ENCODE measurements at regions not wholly inside any gene's neighbourhood (a gene's known extent, or its start where the extent isn't known, plus 50 kb on each side); places are given as distances from the start of the nearest gene placed in this dataset.

DNA sequence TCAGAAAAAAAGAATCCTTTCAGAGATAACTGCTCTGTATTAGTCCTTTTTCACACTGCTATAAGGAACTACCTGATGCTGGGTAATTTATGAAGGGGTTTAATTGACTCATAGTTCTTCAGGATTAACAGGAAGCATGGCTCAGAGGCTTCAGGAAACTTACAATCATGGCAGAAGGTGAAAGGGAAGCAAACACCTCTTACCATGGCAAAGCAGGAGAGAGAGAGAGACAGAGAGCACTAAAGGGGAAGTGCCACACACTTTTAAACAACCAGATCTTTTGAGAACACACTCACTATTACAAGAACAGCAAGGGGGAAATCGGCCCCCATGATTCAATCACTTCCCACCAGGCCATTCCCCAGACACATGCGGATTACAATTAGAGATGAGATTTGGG lies 114.2 kb downstream of the TES start:
- ChIA-PET POLR2A (no interaction called here), CTCF (interaction anchor here (0.6 kb wide), 1 partner anchor 97 kb away, joined by 3 read pairs; no protein-coding TSS in a partner anchor)
- no peak overlapping the region for H3K4me3 ChIP-seq (ENCODE audit: low read depth, low read length)
- no peaks in the 10 kb centered on the region for H3K9me3 ChIP-seq (ENCODE audit: control insufficient read depth, insufficient read depth, low read depth, low read length)
- H3K27ac ChIP-seq (ENCODE audit: extremely low read depth, low read depth, low read length), result no peak overlapping the region
- H3K36me3 ChIP-seq (ENCODE audit: control insufficient read depth in 2 of 2, insufficient read depth in 1 of 2, low read length in 2 of 2), result no peaks in the 10 kb centered on the region
- H3K4me1 ChIP-seq (ENCODE audit: control insufficient read depth, insufficient read depth, low read length), result no peaks in the 10 kb centered on the region
- TF ChIP-seq ZNF221 (tag by site-specific recombination; IDR thresholded peaks at IDR 0.05; ENCODE audit: borderline replicate concordance) (no peak), KLF9 (tag by site-specific recombination; IDR thresholded peaks at IDR 0.05; ENCODE audit: low read depth) (no peak), ZBTB7A (tag by site-specific recombination; IDR thresholded peaks at IDR 0.05; ENCODE audit: low read depth) (no peak), ZNF521 (tag by site-specific recombination; IDR thresholded peaks at IDR 0.05) (no peak), ZSCAN16 (tag by site-specific recombination; IDR thresholded peaks at IDR 0.05) (no peak), ZNF24 (tag by site-specific recombination; IDR thresholded peaks at IDR 0.05) (no peak), ZNF302 (tag by site-specific recombination; IDR thresholded peaks at IDR 0.05; ENCODE audit: low read depth) (no peak), GLI4 (tag by site-specific recombination; IDR thresholded peaks at IDR 0.05) (no peak), PRDM1 (tag by site-specific recombination; IDR thresholded peaks at IDR 0.05) (no peak)
- TF ChIP-seq, protein P1, sequence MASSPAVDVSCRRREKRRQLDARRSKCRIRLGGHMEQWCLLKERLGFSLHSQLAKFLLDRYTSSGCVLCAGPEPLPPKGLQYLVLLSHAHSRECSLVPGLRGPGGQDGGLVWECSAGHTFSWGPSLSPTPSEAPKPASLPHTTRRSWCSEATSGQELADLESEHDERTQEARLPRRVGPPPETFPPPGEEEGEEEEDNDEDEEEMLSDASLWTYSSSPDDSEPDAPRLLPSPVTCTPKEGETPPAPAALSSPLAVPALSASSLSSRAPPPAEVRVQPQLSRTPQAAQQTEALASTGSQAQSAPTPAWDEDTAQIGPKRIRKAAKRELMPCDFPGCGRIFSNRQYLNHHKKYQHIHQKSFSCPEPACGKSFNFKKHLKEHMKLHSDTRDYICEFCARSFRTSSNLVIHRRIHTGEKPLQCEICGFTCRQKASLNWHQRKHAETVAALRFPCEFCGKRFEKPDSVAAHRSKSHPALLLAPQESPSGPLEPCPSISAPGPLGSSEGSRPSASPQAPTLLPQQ (tag by site-specific recombination; IDR thresholded peaks at IDR 0.05), result no peak
- TF ChIP-seq, protein P2, sequence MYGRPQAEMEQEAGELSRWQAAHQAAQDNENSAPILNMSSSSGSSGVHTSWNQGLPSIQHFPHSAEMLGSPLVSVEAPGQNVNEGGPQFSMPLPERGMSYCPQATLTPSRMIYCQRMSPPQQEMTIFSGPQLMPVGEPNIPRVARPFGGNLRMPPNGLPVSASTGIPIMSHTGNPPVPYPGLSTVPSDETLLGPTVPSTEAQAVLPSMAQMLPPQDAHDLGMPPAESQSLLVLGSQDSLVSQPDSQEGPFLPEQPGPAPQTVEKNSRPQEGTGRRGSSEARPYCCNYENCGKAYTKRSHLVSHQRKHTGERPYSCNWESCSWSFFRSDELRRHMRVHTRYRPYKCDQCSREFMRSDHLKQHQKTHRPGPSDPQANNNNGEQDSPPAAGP (tag by site-specific recombination; IDR thresholded peaks at IDR 0.05), result no peak

DNA sequence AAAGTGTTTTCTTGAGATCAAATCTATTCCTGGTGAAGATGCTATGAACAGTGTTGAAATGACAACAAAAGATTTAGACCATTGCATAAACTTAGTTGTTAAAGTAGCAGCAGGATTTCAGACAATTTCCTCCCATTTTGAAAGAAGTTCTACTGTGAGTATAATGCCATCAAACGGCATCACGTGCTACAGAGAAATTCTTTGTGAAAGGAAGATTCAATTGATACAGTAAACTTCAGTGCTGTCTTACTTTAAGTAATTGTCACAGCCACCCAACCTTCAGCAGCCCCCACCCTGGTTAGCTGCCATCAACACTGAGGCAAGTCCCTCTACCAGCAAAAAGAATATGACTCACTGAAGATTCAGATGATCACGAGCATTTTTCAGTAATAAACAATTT lies 115.2 kb downstream of the TES start:
- Histone ChIP-seq H3K4me3 (ENCODE audit: low read depth, low read length) (no peak overlapping the region), H3K9me3 (ENCODE audit: control insufficient read depth, insufficient read depth, low read depth, low read length) (no peaks in the 10 kb centered on the region), H3K4me1 (ENCODE audit: control insufficient read depth, insufficient read depth, low read length) (no peaks in the 10 kb centered on the region), H3K36me3 (ENCODE audit: control insufficient read depth in 2 of 2, insufficient read depth in 1 of 2, low read length in 2 of 2) (no peaks in the 10 kb centered on the region), H3K27ac (ENCODE audit: extremely low read depth, low read depth, low read length) (no peak overlapping the region)
- no peak for TF ChIP-seq YY2 (tag by site-specific recombination; IDR thresholded peaks at IDR 0.05)
- TF ChIP-seq ZNF248 (tag by site-specific recombination; IDR thresholded peaks at IDR 0.05), result no peak
- TF ChIP-seq ZNF146 (tag by site-specific recombination; IDR thresholded peaks at IDR 0.05), result no peak
- TF ChIP-seq KLF9 (tag by site-specific recombination; IDR thresholded peaks at IDR 0.05; ENCODE audit: low read depth), result no peak
- TF ChIP-seq, protein P3, sequence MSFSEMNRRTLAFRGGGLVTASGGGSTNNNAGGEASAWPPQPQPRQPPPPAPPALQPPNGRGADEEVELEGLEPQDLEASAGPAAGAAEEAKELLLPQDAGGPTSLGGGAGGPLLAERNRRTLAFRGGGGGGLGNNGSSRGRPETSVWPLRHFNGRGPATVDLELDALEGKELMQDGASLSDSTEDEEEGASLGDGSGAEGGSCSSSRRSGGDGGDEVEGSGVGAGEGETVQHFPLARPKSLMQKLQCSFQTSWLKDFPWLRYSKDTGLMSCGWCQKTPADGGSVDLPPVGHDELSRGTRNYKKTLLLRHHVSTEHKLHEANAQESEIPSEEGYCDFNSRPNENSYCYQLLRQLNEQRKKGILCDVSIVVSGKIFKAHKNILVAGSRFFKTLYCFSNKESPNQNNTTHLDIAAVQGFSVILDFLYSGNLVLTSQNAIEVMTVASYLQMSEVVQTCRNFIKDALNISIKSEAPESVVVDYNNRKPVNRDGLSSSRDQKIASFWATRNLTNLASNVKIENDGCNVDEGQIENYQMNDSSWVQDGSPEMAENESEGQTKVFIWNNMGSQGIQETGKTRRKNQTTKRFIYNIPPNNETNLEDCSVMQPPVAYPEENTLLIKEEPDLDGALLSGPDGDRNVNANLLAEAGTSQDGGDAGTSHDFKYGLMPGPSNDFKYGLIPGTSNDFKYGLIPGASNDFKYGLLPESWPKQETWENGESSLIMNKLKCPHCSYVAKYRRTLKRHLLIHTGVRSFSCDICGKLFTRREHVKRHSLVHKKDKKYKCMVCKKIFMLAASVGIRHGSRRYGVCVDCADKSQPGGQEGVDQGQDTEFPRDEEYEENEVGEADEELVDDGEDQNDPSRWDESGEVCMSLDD (tag by site-specific recombination; IDR thresholded peaks at IDR 0.05), result no peak
- no peak for TF ChIP-seq ZNF701 (tag by site-specific recombination; IDR thresholded peaks at IDR 0.05)
- TF ChIP-seq, protein P4, sequence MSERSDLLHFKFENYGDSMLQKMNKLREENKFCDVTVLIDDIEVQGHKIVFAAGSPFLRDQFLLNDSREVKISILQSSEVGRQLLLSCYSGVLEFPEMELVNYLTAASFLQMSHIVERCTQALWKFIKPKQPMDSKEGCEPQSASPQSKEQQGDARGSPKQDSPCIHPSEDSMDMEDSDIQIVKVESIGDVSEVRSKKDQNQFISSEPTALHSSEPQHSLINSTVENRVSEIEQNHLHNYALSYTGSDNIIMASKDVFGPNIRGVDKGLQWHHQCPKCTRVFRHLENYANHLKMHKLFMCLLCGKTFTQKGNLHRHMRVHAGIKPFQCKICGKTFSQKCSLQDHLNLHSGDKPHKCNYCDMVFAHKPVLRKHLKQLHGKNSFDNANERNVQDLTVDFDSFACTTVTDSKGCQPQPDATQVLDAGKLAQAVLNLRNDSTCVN (tag by site-specific recombination; optimal IDR thresholded peaks at IDR 0.05), result no peak
- TF ChIP-seq RBAK (tag by site-specific recombination; IDR thresholded peaks at IDR 0.05), result no peak
- POLR2A ChIA-PET, result no interaction called here
- CTCF ChIA-PET, result no interaction called here
